KMS-11 (cell line): ENCODE measurements at regions not wholly inside any gene's neighbourhood (a gene's known extent, or its start where the extent isn't known, plus 50 kb on each side); places are given as distances from the start of the nearest gene placed in this dataset.

Experiments used
- H2AFZ ChIP-seq: fragments of 200-600 bp; sonication (generic); 2 replicates; pipeline ENCODE4 v1.6.1; 2016; ENCODE audit warnings: antibody characterized with exemption, mixed run types, low read depth
- H3K27ac ChIP-seq: fragments of 200-600 bp; sonication (generic); 2 replicates; pipeline ENCODE4 v1.6.1; 2016; ENCODE audit warnings: mild to moderate bottlenecking, mixed run types
- H3K27me3 ChIP-seq: fragments of 200-600 bp; sonication (generic); 2 replicates; pipeline ENCODE4 v1.6.1; 2017; ENCODE audit warnings: mild to moderate bottlenecking, low read depth, mixed run types, moderate library complexity; ENCODE audit not compliant: insufficient read depth
- H3K36me3 ChIP-seq: fragments of 200-600 bp; sonication (generic); 2 replicates; pipeline ENCODE4 v1.6.1; 2017; ENCODE audit warnings: mild to moderate bottlenecking, mixed run types; ENCODE audit not compliant: insufficient read depth
- H3K4me1 ChIP-seq: fragments of 200-600 bp; sonication (generic); 2 replicates; pipeline ENCODE4 v1.6.1; 2016; ENCODE audit warnings: mild to moderate bottlenecking, low read depth, mixed run types; ENCODE audit not compliant: poor library complexity, severe bottlenecking
- H3K4me2 ChIP-seq: fragments of 200-600 bp; sonication (generic); 2 replicates; pipeline ENCODE4 v1.7.0; 2016; ENCODE audit warnings: mild to moderate bottlenecking, mixed run types
- H3K4me3 ChIP-seq: fragments of 200-600 bp; sonication (generic); IDR thresholded peaks from 2 replicates; pipeline ENCODE4 v1.6.1; 2017; ENCODE audit warnings: low read depth, low read length, mixed read lengths; ENCODE audit not compliant: insufficient read depth
- H3K79me2 ChIP-seq: fragments of 200-600 bp; sonication (generic); 2 replicates; pipeline ENCODE4 v1.6.1; 2016; ENCODE audit warnings: low read depth, mixed run types; ENCODE audit not compliant: insufficient read depth
- H3K9ac ChIP-seq: fragments of 200-600 bp; sonication (generic); 2 replicates; pipeline ENCODE4 v1.6.1; 2016; ENCODE audit warnings: mild to moderate bottlenecking, mixed run types
- H4K20me1 ChIP-seq: fragments of 200-600 bp; sonication (generic); 2 replicates; pipeline ENCODE4 v1.6.1; 2016; ENCODE audit warnings: mild to moderate bottlenecking, mixed run types; ENCODE audit not compliant: insufficient read depth
- CTCF ChIP-seq: fragments of 200-600 bp; sonication (generic); conservative IDR thresholded peaks from 2 replicates; pipeline ENCODE4 v1.6.1; 2017; ENCODE audit warnings: low read depth, mild to moderate bottlenecking, antibody characterized with exemption, low read length, moderate library complexity, mixed read lengths

- Histone ChIP-seq H3K4me1 (no peaks in the 10 kb centered on the region), H3K36me3 (no peaks in the 10 kb centered on the region), H2AFZ (no peak overlapping the region), H3K4me3 (no peak overlapping the region), H3K4me2 (no peak overlapping the region), H3K27me3 (no peaks in the 10 kb centered on the region), H3K79me2 (no peaks in the 10 kb centered on the region), H3K27ac (no peak overlapping the region), H3K9ac (no peak overlapping the region), H4K20me1 (no peaks in the 10 kb centered on the region)
- no peak for TF ChIP-seq CTCF
Measured at GRCh38 chr4:137032222-137032621, 500.1 kb downstream of the PCDH18 start.

- no peak overlapping the region for H3K4me2 ChIP-seq
- no peak overlapping the region for H2AFZ ChIP-seq
- no peak overlapping the region for H3K9ac ChIP-seq
- no peaks in the 10 kb centered on the region for H4K20me1 ChIP-seq
- no peaks in the 10 kb centered on the region for H3K27me3 ChIP-seq
- H3K36me3 ChIP-seq: no peaks in the 10 kb centered on the region
- H3K79me2 ChIP-seq: no peaks in the 10 kb centered on the region
- H3K27ac ChIP-seq: no peak overlapping the region
- TF ChIP-seq CTCF: no peak
- no peaks in the 10 kb centered on the region for H3K4me1 ChIP-seq
- H3K4me3 ChIP-seq: no peak overlapping the region
Measured at GRCh38 chr4:137029026-137029425, 503.3 kb downstream of the PCDH18 start.

GRCh38 chr4:137025484-137026059 lies 506.7 kb downstream of the PCDH18 start:
- Histone ChIP-seq H3K4me1 (no peaks in the 10 kb centered on the region), H3K9ac (no peak overlapping the region), H3K4me2 (no peak overlapping the region), H4K20me1 (no peaks in the 10 kb centered on the region), H3K4me3 (no peak overlapping the region), H3K36me3 (no peaks in the 10 kb centered on the region), H2AFZ (no peak overlapping the region), H3K79me2 (no peaks in the 10 kb centered on the region), H3K27ac (no peak overlapping the region), H3K27me3 (no peaks in the 10 kb centered on the region)
- no peak for TF ChIP-seq CTCF

GRCh38 chr4:137015426-137016409 lies 516.6 kb downstream of the PCDH18 start:
- H3K79me2 ChIP-seq: no peaks in the 10 kb centered on the region
- no peaks in the 10 kb centered on the region for H3K4me1 ChIP-seq
- no peak overlapping the region for H3K27ac ChIP-seq
- H3K4me2 ChIP-seq: no peak overlapping the region
- H3K36me3 ChIP-seq: no peaks in the 10 kb centered on the region
- H3K9ac ChIP-seq: no peak overlapping the region
- no peak for TF ChIP-seq CTCF
- no peak overlapping the region for H2AFZ ChIP-seq
- no peaks in the 10 kb centered on the region for H4K20me1 ChIP-seq
- no peak overlapping the region for H3K4me3 ChIP-seq
- no peaks in the 10 kb centered on the region for H3K27me3 ChIP-seq
